H1 (cell line): ENCODE measurements at regions not wholly inside any gene's neighbourhood (a gene's known extent, or its start where the extent isn't known, plus 50 kb on each side); places are given as distances from the start of the nearest gene placed in this dataset.

Experiments
- CTCF ChIA-PET: fragments of 300-600 bp; sonication (Branson Sonifier 250); formaldehyde crosslinking; loops from one replicate; lab custom pipeline; 2021; ENCODE audit not compliant: partially characterized antibody; lab: Charles Lee
- POLR2A ChIA-PET: fragments of 300-600 bp; sonication (Branson Sonifier 250); formaldehyde crosslinking; loops from one replicate; lab custom pipeline; 2021; ENCODE audit warnings: inconsistent platforms; ENCODE audit not compliant: partially characterized antibody; lab: Charles Lee
- DNase-seq, 2 experiments: peaks; one replicate each; pipeline versions ENCODE4 v3.0.0 to v3.0.0-alpha.2; 2010 to 2022; ENCODE audit warnings: low spot score in 2 of 2, low read depth in 1 of 2, mixed read lengths in 1 of 2
- FAIRE-seq: peaks from 2 replicates; lab custom pipeline; 2011; peaks lifted over from hg19 to GRCh38; lab: Jason Lieb, UNC
- H2AFZ ChIP-seq: 2 replicates; pipeline ENCODE4 v1.8.1; 2012; ENCODE audit warnings: low read length, inconsistent platforms
- H2AK5ac ChIP-seq: 2 replicates; pipeline ENCODE4 v1.6.1; 2013; ENCODE audit warnings: low read depth, low read length
- H2BK120ac ChIP-seq: replicated peaks from 2 replicates; pipeline ENCODE3; 2013; ENCODE audit warnings: low read depth, low read length, inconsistent platforms
- H2BK12ac ChIP-seq: 2 replicates; pipeline ENCODE4 v1.6.1; 2013; ENCODE audit warnings: low read depth, low read length
- H2BK15ac ChIP-seq: 2 replicates; pipeline ENCODE4 v1.6.1; 2013; ENCODE audit warnings: low read length
- H2BK20ac ChIP-seq: 2 replicates; pipeline ENCODE4 v1.6.1; 2013; ENCODE audit warnings: low read length
- H2BK5ac ChIP-seq: 2 replicates; pipeline ENCODE4 v1.6.1; 2013; ENCODE audit warnings: low read depth, low read length
- H3K14ac ChIP-seq: 2 replicates; pipeline ENCODE4 v1.6.1; 2013; ENCODE audit warnings: inconsistent platforms; ENCODE audit not compliant: insufficient read length
- H3K18ac ChIP-seq: 2 replicates; pipeline ENCODE4 v1.6.1; 2013; ENCODE audit warnings: low read length; ENCODE audit errors: extremely low read depth
- H3K23ac ChIP-seq: 2 replicates; pipeline ENCODE4 v1.6.1; 2013; ENCODE audit warnings: inconsistent platforms; ENCODE audit not compliant: insufficient read length
- H3K23me2 ChIP-seq: 2 replicates; pipeline ENCODE4 v1.6.1; 2013; ENCODE audit warnings: low read depth, low read length
- H3K27ac ChIP-seq: 2 replicates; pipeline ENCODE4 v1.6.1; 2011; ENCODE audit warnings: low read depth, low read length, inconsistent platforms
- H3K27me3 ChIP-seq, 4 experiments: replicated peaks in 1 of 4; 1 replicate in 1 of 4; 2 replicates in 3 of 4; pipeline versions ENCODE4 v1.6.1 to v1.8.1; 2011 to 2013; ENCODE audit warnings: low read length in 3 of 4, mild to moderate bottlenecking in 3 of 4, inconsistent platforms in 2 of 4, mixed read lengths in 2 of 4, moderate library complexity in 1 of 4; ENCODE audit not compliant: control insufficient read depth in 3 of 4, insufficient read depth in 3 of 4; ENCODE audit errors: extremely low read depth in 1 of 4
- H3K36me3 ChIP-seq, 4 experiments: 2 replicates each; pipeline versions ENCODE4 v1.6.1 to v1.8.1; 2011 to 2013; ENCODE audit warnings: mild to moderate bottlenecking in 4 of 4, low read length in 3 of 4, moderate library complexity in 2 of 4, control low read depth in 1 of 4, inconsistent platforms in 1 of 4; ENCODE audit not compliant: insufficient read depth in 4 of 4, control insufficient read depth in 2 of 4
- H3K4ac ChIP-seq: replicated peaks from 2 replicates; pipeline ENCODE3; 2013; ENCODE audit warnings: low read length, low read depth, mixed read lengths, inconsistent platforms; ENCODE audit not compliant: insufficient read length
- H3K4me1 ChIP-seq, 4 experiments: replicated peaks in 1 of 4; 1 replicate in 1 of 4; 2 replicates in 3 of 4; pipeline versions ENCODE4 v1.6.1 to v1.8.1; 2011 to 2013; ENCODE audit warnings: low read length in 3 of 4, inconsistent platforms in 2 of 4, mixed read lengths in 1 of 4; ENCODE audit not compliant: insufficient read depth in 4 of 4, control insufficient read depth in 3 of 4
- H3K4me2 ChIP-seq, 2 experiments: 2 replicates each; pipeline versions ENCODE4 v1.6.1 to v1.8.1; 2011 to 2013; ENCODE audit warnings: low read depth in 2 of 2, low read length in 2 of 2, control low read depth in 1 of 2, inconsistent platforms in 1 of 2, mild to moderate bottlenecking in 1 of 2; ENCODE audit not compliant: insufficient read depth in 1 of 2
- H3K4me3 ChIP-seq, 4 experiments: fragments of 200-600, 300-600 bp in 1 of 4; sonication (generic), shearing (Covaris generic), sonication (Bioruptor Twin) in 1 of 4; 2 replicates each; pipeline versions ENCODE4 v1.5.1 to v1.8.1; 2011 to 2016; ENCODE audit warnings: low read length in 4 of 4, low read depth in 3 of 4, control low read depth in 2 of 4, inconsistent platforms in 2 of 4, mild to moderate bottlenecking in 2 of 4, mixed read lengths in 1 of 4, moderate library complexity in 1 of 4; ENCODE audit not compliant: insufficient read depth in 2 of 4; ENCODE audit errors: extremely low read depth in 1 of 4
- H3K56ac ChIP-seq: replicated peaks from 2 replicates; pipeline ENCODE3; 2013; ENCODE audit warnings: low read depth, mild to moderate bottlenecking, mixed read lengths, low read length, inconsistent platforms; ENCODE audit not compliant: insufficient read length
- H3K79me1 ChIP-seq: 2 replicates; pipeline ENCODE4 v1.6.1; 2013; ENCODE audit warnings: low read depth, low read length, control low read depth
- H3K79me2 ChIP-seq, 2 experiments: 2 replicates each; pipeline versions ENCODE4 v1.6.1 to v1.8.1; 2012 to 2013; ENCODE audit warnings: low read length in 2 of 2, mild to moderate bottlenecking in 2 of 2, inconsistent platforms in 1 of 2; ENCODE audit not compliant: insufficient read depth in 2 of 2, control insufficient read depth in 1 of 2
- H3K9ac ChIP-seq, 4 experiments: replicated peaks in 1 of 4; 1 replicate in 1 of 4; 2 replicates in 3 of 4; pipeline versions ENCODE4 v1.6.1 to v1.8.1; 2011 to 2013; ENCODE audit warnings: low read depth in 3 of 4, low read length in 3 of 4, control low read depth in 2 of 4, mild to moderate bottlenecking in 2 of 4, moderate library complexity in 2 of 4, inconsistent platforms in 1 of 4; ENCODE audit errors: extremely low read depth in 1 of 4
- H3K9me3 ChIP-seq, 2 experiments: 2 replicates each; pipeline versions ENCODE4 v1.6.1 to v1.8.1; 2012 to 2013; ENCODE audit warnings: mild to moderate bottlenecking in 2 of 2, moderate library complexity in 2 of 2, control low read depth in 1 of 2, inconsistent platforms in 1 of 2, low read depth in 1 of 2, low read length in 1 of 2, mixed read lengths in 1 of 2; ENCODE audit not compliant: insufficient read depth in 2 of 2
- H4K20me1 ChIP-seq, 2 experiments: replicated peaks in 1 of 2; 2 replicates each; pipeline versions ENCODE3 to v1.8.1; 2011 to 2013; ENCODE audit warnings: inconsistent platforms in 2 of 2, low read length in 2 of 2, mild to moderate bottlenecking in 1 of 2; ENCODE audit not compliant: insufficient read depth in 2 of 2, control insufficient read depth in 1 of 2
- H4K5ac ChIP-seq: 2 replicates; pipeline ENCODE4 v1.6.1; 2013; ENCODE audit warnings: low read length, low read depth, mixed read lengths, inconsistent platforms; ENCODE audit not compliant: insufficient read length
- H4K8ac ChIP-seq: 2 replicates; pipeline ENCODE4 v1.8.0; 2013; ENCODE audit warnings: mild to moderate bottlenecking, moderate library complexity, low read length, inconsistent platforms; ENCODE audit not compliant: insufficient read depth; ENCODE audit errors: extremely low read depth
- H4K91ac ChIP-seq: replicated peaks from 2 replicates; pipeline ENCODE3; 2013; ENCODE audit warnings: low read length, mixed read lengths, inconsistent platforms; ENCODE audit not compliant: insufficient read length
- ATF3 ChIP-seq: IDR thresholded peaks from 2 replicates; pipeline ENCODE4 v1.6.1; 2011; ENCODE audit warnings: low read depth, mild to moderate bottlenecking, low read length; ENCODE audit not compliant: insufficient read depth
- BCL11A ChIP-seq, 2 experiments: IDR thresholded peaks; one replicate each; pipeline ENCODE4 v1.6.1; 2011; ENCODE audit warnings: low read depth in 2 of 2, low read length in 2 of 2, mild to moderate bottlenecking in 2 of 2
- CTBP2 ChIP-seq: IDR thresholded peaks from 2 replicates; pipeline ENCODE4 v1.7.0; 2011; ENCODE audit warnings: borderline replicate concordance, mild to moderate bottlenecking, moderate library complexity, mixed read lengths, low read length; ENCODE audit not compliant: insufficient read depth, insufficient read length
- EGR1 ChIP-seq: IDR thresholded peaks from 2 replicates; pipeline ENCODE4 v1.6.1; 2011; ENCODE audit warnings: low read depth, low read length, borderline replicate concordance
- EZH2 ChIP-seq: fragments of 200-600 bp; sonication (generic); IDR thresholded peaks from 2 replicates; pipeline ENCODE4 v1.7.1; 2012; ENCODE audit warnings: low read depth, mild to moderate bottlenecking, moderate library complexity, low read length, inconsistent platforms; ENCODE audit not compliant: severe bottlenecking
- FOSL1 ChIP-seq: IDR thresholded peaks from 2 replicates; pipeline ENCODE4 v1.6.1; 2011; ENCODE audit warnings: mild to moderate bottlenecking, low read depth, low read length, moderate library complexity; ENCODE audit not compliant: insufficient read depth
- GABPA ChIP-seq: IDR thresholded peaks from 2 replicates; pipeline ENCODE4 v1.6.1; 2011; ENCODE audit warnings: mild to moderate bottlenecking, low read length, moderate library complexity, borderline replicate concordance; ENCODE audit not compliant: insufficient read depth
- GTF2F1 ChIP-seq: IDR thresholded peaks from 2 replicates; pipeline ENCODE4 v1.6.1; 2012; ENCODE audit warnings: low read depth, low read length, improper control_type of control experiment, borderline replicate concordance
- MAX ChIP-seq: IDR thresholded peaks from 2 replicates; pipeline ENCODE4 v1.6.1; 2012; ENCODE audit warnings: inconsistent platforms
- RXRA ChIP-seq: IDR thresholded peaks from 2 replicates; pipeline ENCODE4 v1.6.1; 2011; ENCODE audit warnings: low read depth, mild to moderate bottlenecking, low read length, moderate library complexity; ENCODE audit not compliant: insufficient read depth
- SUZ12 ChIP-seq: fragments of 200-600 bp; sonication (generic); IDR thresholded peaks from 2 replicates; pipeline ENCODE4 v1.6.1; 2012; ENCODE audit warnings: mild to moderate bottlenecking, inconsistent platforms, low read length, moderate library complexity, mixed read lengths
- TAF1 ChIP-seq: IDR thresholded peaks from 2 replicates; pipeline ENCODE4 v1.6.1; 2011; ENCODE audit warnings: mild to moderate bottlenecking, low read depth, low read length
- TBP ChIP-seq: IDR thresholded peaks from 2 replicates; pipeline ENCODE4 v1.6.1; 2011; ENCODE audit warnings: low read depth, low read length, improper control_type of control experiment
- ZNF274 ChIP-seq: IDR thresholded peaks from 2 replicates; pipeline ENCODE4 v1.7.0; 2012; ENCODE audit warnings: low read length, borderline replicate concordance; ENCODE audit errors: extremely low read depth
- WGBS, 2 experiments: shearing (Covaris generic) in 1 of 2; methylation state at CpG; one replicate each; pipeline versions ENCODE4 v1.1.6 to v1.1.7; 2013 to 2015; ENCODE audit warnings: low lambda C conversion rate in 2 of 2, mixed read lengths in 2 of 2, inconsistent platforms in 1 of 2, low coverage in 1 of 2, missing lambda C conversion rate in 1 of 2; ENCODE audit not compliant: insufficient replicate concordance in 2 of 2, insufficient coverage in 1 of 2, insufficient read length in 1 of 2; ENCODE audit errors: extremely low coverage in 1 of 2, missing lambda C conversion rate in 1 of 2; 5-methylcytosine and 5-hydroxymethylcytosine counted together

GRCh38 chr4:83785891-83786290, 250.0 kb downstream of the GPAT3 start:
- CTCF ChIA-PET: interaction anchor here (1.4 kb wide), 1 partner anchor 15 kb away, joined by 4 read pairs; no protein-coding TSS in a partner anchor
- TF ChIP-seq EZH2 (no peak), TBP (no peak), BCL11A (IDR thresholded peaks at IDR 0.05; ENCODE audit: low read depth in 2 of 2, low read length in 2 of 2) (no peak), TAF1 (no peak), GTF2F1 (no peak), CTBP2 (no peak), FOSL1 (no peak), RXRA (no peak), EGR1 (no peak), ATF3 (no peak), ZNF274 (no peak), MAX (no peak), GABPA (no peak), SUZ12 (no peak)

More at GRCh38 chr4:83785891-83786290, 250.0 kb downstream of the GPAT3 start:
- Histone ChIP-seq H4K8ac (no peak overlapping the region), H2BK20ac (no peak overlapping the region), H3K56ac (no peak overlapping the region), H3K27me3 (no peaks in the 10 kb centered on the region), H2AK5ac (no peak overlapping the region), H2BK120ac (no peak overlapping the region), H4K91ac (no peak overlapping the region), H3K79me1 (no peaks in the 10 kb centered on the region), H3K79me2 (no peaks in the 10 kb centered on the region), H2AFZ (no peak overlapping the region), H3K4me3 (no peak overlapping the region), H3K9ac (no peak overlapping the region), H2BK12ac (no peak overlapping the region), H3K27ac (no peak overlapping the region), H3K4me2 (no peak overlapping the region), H3K14ac (no peak overlapping the region), H2BK15ac (no peak overlapping the region), H2BK5ac (no peak overlapping the region), H4K5ac (no peak overlapping the region), H3K9me3 (no peaks in the 10 kb centered on the region), H3K23me2 (no peaks in the 10 kb centered on the region), H3K18ac (no peak overlapping the region), H3K23ac (no peak overlapping the region), H4K20me1 (no peaks in the 10 kb centered on the region), H3K4me1 (peaks cover 0 to 7% (median 1%) of the 10 kb centered on the region in 4 experiments; a peak in 2 of 7 replicates), H3K4ac (no peak overlapping the region), H3K36me3 (no peaks in the 10 kb centered on the region)
- POLR2A ChIA-PET: no interaction called here
- DNase-seq: no peak
- FAIRE-seq: no peak
- 92% methylated on average over 1 of the region's 1 CpG; no CpG with 5 or more reads in 1 of the 2 experiments for WGBS, 2 experiments
